ENCODE measurements at regions not wholly inside any gene's neighbourhood (a gene's known extent, or its start where the extent isn't known, plus 50 kb on each side); places are given as distances from the start of the nearest gene placed in this dataset.

- no peak for DNase-seq (ENCODE audit: low spot score)
Measured at GRCh38 chr2:221276601-221277000, 295.5 kb downstream of the EPHA4 start.

GRCh38 chr2:221282386-221282785 is 289.7 kb downstream of the EPHA4 start:
- DNase-seq (ENCODE audit: low spot score): no peak

DNA sequence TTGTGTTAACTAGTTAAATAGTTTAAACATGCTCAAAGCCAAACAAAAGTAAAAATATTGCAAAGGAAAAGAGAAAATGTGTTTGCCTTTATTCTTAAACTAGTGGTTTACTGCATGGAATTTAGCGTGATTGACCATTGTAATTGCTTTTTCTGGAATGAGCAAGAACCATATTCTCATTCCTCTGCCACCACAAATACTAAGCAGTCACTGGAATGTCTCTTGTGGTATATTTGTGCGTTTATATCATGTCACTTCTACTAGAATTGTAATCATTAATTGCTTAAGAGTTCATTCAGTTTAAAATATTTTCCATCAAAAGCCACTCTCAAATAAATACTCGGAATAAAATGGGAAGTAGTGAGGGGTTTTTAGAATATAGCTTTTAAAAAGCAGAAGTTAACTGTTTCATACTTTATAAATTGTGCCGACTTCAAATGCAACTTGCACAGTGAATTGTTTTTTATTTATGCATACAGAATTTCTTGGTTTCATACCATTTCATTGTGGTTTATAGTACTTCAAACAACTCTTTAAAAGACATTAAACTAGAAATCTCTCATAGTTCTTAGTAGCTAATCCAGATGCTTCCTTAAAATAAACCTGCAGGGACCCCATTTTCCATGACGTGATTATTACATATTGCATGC is 288.1 kb downstream of the EPHA4 start:
- peak; percentile 46 for DNase-seq (ENCODE audit: low spot score)

GRCh38 chr2:221285148-221285547 is 287.0 kb downstream of the EPHA4 start:
- DNase-seq (ENCODE audit: low spot score): no peak

DNA sequence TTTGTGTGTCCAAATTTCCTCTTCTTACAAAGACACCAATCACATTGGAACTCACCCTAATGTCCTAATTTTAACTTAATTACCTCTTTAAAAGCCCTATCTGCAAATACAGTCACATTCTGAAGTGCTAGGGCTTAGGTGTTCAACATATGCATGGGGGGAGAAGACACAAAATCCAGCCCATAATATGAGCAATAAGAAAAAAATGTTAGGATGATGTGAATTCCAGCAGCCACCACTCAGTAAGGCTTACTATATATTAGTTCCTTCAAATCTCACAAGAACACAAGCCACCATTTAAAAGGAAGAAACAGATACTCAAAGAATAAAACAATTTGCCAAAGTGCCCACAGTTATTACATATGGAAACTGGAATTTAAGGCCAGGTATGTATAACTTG is 285.7 kb downstream of the EPHA4 start:
- DNase-seq (ENCODE audit: low spot score): no peak

DNA sequence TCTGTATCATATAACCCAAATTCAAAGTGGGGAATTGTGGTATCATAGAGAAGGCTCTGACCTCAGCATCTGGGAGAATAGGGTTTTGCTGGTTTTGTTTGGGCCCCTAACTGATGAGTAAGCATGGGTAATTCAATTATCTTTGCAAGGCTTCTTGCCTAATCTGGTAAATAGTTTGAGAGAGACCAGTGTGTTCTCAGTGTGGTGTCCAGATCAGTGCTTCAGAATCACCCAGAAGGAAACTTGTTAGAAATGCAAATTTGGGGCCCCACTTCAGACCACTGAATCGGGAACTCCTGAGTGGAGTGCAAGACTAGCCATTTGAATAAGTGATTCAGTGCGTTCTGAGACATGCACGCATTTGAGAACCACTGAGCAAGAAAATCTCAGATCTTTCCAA is 282.7 kb downstream of the EPHA4 start:
- DNase-seq (ENCODE audit: low spot score): no peak

GRCh38 chr2:221289846-221290245 is 282.3 kb downstream of the EPHA4 start:
- DNase-seq (ENCODE audit: low spot score): no peak

- DNase-seq (ENCODE audit: low spot score): no peak
Measured at GRCh38 chr2:221293949-221294742, 278.0 kb downstream of the EPHA4 start.

DNA sequence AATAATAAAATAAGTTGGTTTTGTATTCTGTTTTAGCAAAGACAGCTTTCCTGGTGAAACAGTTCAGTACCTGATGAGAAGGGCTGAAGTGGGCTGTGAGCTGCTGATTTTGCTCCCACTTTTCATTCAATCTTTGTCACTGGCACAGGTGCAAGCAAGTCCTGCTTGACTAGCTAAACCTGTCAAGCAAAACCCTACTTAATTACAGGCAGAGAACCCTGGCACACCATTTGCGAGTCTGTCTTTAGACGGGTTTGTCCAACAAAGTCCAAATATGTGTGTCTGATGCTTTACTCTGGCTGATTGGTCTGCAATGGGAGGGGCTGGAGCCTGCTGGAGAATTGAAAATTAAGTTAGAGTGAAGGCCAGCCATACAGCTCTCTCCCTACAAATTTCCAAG is 267.2 kb downstream of the EPHA4 start:
- DNase-seq (ENCODE audit: low spot score): no peak

- no peak for DNase-seq (ENCODE audit: low spot score)
Measured at GRCh38 chr2:221308507-221309066, 263.5 kb downstream of the EPHA4 start.

- no peak for DNase-seq (ENCODE audit: low spot score)
Measured at GRCh38 chr2:221309892-221310583, 262.1 kb downstream of the EPHA4 start.

- no peak for DNase-seq (ENCODE audit: low spot score)
Measured at GRCh38 chr2:221310730-221311129, 261.4 kb downstream of the EPHA4 start.

GRCh38 chr2:221312634-221313033 is 259.5 kb downstream of the EPHA4 start:
- DNase-seq (ENCODE audit: low spot score): no peak

- no peak for DNase-seq (ENCODE audit: low spot score)
Measured at GRCh38 chr2:221314786-221315185, 257.3 kb downstream of the EPHA4 start.

DNA sequence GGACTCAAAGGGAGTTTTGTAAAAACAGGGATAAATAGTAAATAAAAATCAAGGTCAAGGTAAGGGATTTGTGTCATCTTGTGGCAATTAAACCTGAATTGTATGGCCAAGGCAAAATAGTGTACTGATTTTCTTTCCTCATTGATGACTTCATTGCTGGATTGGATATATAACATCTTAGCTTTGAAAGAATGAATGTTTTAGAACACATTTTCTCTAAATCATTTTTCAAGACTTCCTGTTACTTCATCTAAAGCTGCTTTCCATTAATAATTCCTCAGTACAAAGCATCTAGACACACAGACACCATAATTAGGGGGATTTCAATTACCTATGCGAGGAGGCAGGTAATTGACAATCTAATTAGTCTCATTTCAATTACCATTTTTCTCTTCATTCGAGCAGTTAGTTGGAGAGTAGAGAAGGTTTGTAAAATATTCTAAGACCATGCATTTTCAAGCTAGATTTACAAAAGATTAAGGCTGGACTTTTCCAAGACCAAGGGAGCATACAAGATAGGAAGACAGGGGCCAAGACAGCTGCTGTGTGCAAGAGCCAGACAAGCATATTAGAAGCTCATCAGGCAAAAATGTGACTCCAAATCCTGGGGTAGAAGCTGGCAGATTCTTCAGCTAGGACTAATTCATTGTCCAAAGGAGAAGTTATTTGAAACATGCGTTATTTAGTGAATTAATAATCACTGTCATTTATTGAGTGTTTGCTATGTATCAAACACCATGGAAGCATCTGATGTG is 253.6 kb downstream of the EPHA4 start:
- DNase-seq (ENCODE audit: low spot score): no peak

GRCh38 chr2:221322741-221323140 is 249.4 kb downstream of the EPHA4 start:
- DNase-seq (ENCODE audit: low spot score): no peak

GRCh38 chr2:221323513-221323912 is 248.6 kb downstream of the EPHA4 start:
- DNase-seq (ENCODE audit: low spot score): no peak

GRCh38 chr2:221330436-221330835 is 241.7 kb downstream of the EPHA4 start:
- no peak for DNase-seq (ENCODE audit: low spot score)

- DNase-seq (ENCODE audit: low spot score): no peak
Measured at GRCh38 chr2:221334481-221335218, 237.5 kb downstream of the EPHA4 start.

DNA sequence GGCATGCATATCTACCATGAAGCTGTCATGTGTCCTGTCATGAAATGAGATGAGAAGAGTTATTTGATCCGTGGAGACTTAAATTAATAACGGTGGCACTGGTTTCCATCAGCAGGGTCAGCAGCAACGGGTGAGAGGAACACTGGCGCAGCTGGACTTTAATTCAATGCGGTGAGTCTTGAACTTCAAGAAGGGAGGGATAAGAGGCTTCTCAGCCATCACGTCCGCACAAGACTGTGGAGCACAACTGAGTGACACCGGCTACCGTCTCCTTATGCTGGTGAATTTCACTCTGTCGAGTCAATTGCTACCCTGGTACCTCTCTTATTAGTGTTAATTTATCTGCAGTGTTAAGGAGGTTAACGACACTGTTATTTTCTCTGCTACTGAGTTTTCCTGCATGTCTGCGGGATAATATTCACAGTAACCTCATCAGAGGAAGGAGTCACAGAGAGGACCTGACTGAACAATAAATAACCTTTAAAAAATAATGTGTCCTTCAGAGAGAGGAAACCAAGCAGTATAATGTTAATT is 236.8 kb downstream of the EPHA4 start:
- DNase-seq (ENCODE audit: low spot score): no peak

- no peak for DNase-seq (ENCODE audit: low spot score)
Measured at GRCh38 chr2:221336967-221337366, 235.1 kb downstream of the EPHA4 start.
